GM06990 (cell line): ENCODE measurements at regions not wholly inside any gene's neighbourhood (a gene's known extent, or its start where the extent isn't known, plus 50 kb on each side); places are given as distances from the start of the nearest gene placed in this dataset.

Experiments
- DNase-seq: peaks from one replicate; pipeline ENCODE4 v3.0.0-alpha.2; 2011; ENCODE audit not compliant: insufficient read length; ENCODE audit errors: extremely low read depth
- H3K27me3 ChIP-seq: replicated peaks from 2 replicates; pipeline ENCODE4 v1.6.0; 2011; ENCODE audit warnings: low read length; ENCODE audit not compliant: control insufficient read depth, insufficient read depth
- H3K36me3 ChIP-seq: 2 replicates; pipeline ENCODE4 v1.5.1; 2011; ENCODE audit warnings: low read length; ENCODE audit not compliant: control insufficient read depth, insufficient read depth
- H3K4me3 ChIP-seq: replicated peaks from 2 replicates; pipeline ENCODE4 v1.5.1; 2011; ENCODE audit warnings: low read depth, mild to moderate bottlenecking, control low read depth, low read length
- TF ChIP-seq, protein P1 (sequence below): IDR thresholded peaks from 2 replicates; pipeline ENCODE4 v1.5.1; 2011; ENCODE audit warnings: low read length, control low read depth, mild to moderate bottlenecking, inconsistent platforms; ENCODE audit not compliant: insufficient read depth, poor library complexity, severe bottlenecking

DNA sequence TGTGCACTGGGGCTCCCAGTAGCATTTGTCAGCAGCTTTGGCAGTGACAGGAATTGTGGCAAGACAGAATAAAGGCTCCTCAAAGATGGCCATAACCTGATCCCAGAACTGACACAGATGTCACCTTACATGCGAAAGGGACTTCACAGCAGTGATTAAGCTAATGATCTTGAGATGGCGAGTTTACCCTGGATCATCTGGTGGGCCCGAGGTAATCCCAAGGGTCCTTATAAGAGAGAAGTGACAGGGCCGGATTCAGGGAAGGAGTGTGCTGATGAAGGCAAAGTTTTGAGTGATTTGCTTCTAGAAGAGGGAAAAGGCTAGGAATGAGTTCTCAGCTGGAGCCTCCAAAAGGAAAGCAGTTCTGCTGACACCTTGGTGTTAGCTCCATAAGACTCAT lies 333.9 kb downstream of the LPIN1 start:
- Histone ChIP-seq H3K27me3 (no peaks in the 10 kb centered on the region), H3K4me3 (no peak overlapping the region), H3K36me3 (no peaks in the 10 kb centered on the region)
- no peak for DNase-seq
- TF ChIP-seq, protein P1, sequence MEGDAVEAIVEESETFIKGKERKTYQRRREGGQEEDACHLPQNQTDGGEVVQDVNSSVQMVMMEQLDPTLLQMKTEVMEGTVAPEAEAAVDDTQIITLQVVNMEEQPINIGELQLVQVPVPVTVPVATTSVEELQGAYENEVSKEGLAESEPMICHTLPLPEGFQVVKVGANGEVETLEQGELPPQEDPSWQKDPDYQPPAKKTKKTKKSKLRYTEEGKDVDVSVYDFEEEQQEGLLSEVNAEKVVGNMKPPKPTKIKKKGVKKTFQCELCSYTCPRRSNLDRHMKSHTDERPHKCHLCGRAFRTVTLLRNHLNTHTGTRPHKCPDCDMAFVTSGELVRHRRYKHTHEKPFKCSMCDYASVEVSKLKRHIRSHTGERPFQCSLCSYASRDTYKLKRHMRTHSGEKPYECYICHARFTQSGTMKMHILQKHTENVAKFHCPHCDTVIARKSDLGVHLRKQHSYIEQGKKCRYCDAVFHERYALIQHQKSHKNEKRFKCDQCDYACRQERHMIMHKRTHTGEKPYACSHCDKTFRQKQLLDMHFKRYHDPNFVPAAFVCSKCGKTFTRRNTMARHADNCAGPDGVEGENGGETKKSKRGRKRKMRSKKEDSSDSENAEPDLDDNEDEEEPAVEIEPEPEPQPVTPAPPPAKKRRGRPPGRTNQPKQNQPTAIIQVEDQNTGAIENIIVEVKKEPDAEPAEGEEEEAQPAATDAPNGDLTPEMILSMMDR, result no peak

- Histone ChIP-seq H3K27me3 (no peaks in the 10 kb centered on the region), H3K36me3 (no peaks in the 10 kb centered on the region), H3K4me3 (no peak overlapping the region)
- DNase-seq, result no peak
- TF ChIP-seq, protein P1, result no peak
These were observed 335.2 kb downstream of the LPIN1 start for GRCh38 chr2:12081481-12082210.

- Histone ChIP-seq H3K4me3 (no peak overlapping the region), H3K36me3 (no peaks in the 10 kb centered on the region), H3K27me3 (no peaks in the 10 kb centered on the region)
- no peak for DNase-seq
- TF ChIP-seq, protein P1, result no peak
These were observed 336.7 kb downstream of the LPIN1 start for GRCh38 chr2:12083081-12083581.

GRCh38 chr2:12083713-12084419 lies 337.4 kb downstream of the LPIN1 start:
- H3K4me3 ChIP-seq, result no peak overlapping the region
- TF ChIP-seq, protein P1, result no peak
- no peaks in the 10 kb centered on the region for H3K27me3 ChIP-seq
- no peaks in the 10 kb centered on the region for H3K36me3 ChIP-seq
- DNase-seq, result no peak

- H3K4me3 ChIP-seq, result no peak overlapping the region
- no peaks in the 10 kb centered on the region for H3K36me3 ChIP-seq
- no peaks in the 10 kb centered on the region for H3K27me3 ChIP-seq
- no peak for DNase-seq
- TF ChIP-seq, protein P1, result no peak
These were observed 340.7 kb downstream of the LPIN1 start for GRCh38 chr2:12087175-12087574.
